ENCODE measurements at regions not wholly inside any gene's neighbourhood (a gene's known extent, or its start where the extent isn't known, plus 50 kb on each side); places are given as distances from the start of the nearest gene placed in this dataset.

DNA sequence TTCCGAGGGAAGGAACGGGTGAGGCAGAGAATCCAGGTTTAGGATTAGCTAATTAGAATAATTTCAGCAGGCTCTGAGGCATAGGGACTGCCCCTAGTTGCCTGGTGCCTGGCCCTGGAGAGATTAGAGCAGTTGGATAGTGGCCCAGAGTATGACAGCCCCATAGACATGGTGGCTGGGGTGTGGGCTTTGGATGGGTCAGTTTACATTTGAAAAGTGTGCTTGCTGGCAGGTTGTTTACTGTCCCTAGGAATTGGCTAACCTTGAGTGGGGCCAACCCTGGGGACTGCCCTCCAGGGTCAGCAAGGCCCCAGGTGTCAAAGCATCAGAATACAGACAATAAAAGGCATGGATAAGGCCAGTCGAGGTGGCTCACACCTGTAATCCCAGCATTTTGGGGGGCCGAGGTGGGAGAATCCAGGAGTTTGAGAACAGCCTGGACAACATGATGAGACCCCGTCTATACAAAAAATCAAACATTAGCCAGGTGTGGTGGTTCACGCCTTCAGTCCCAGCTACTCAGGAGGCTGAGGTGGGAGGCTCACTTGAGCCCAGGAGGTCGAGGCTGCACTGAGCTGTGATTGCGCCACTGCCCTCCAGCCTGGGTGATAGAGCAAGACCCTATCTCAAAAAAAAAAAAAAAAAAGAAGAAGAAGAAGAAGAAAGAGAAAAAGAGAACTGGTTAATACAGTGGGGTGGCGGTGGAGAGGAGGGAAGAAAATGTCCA, 182.3 kb upstream of the PWP1 start:
- TF ChIP-seq CTCF (conservative IDR thresholded peaks at IDR 0.05; ENCODE audit: low read depth in 2 of 2) (no peak), POLR2AphosphoS5 (IDR thresholded peaks at IDR 0.05; ENCODE audit: low read depth) (no peak), EZH2 (IDR thresholded peaks at IDR 0.05; ENCODE audit: low read depth, unreplicated experiment) (no peak), EZH2phosphoT487 (IDR thresholded peaks at IDR 0.05; ENCODE audit: unreplicated experiment) (no peak), CREB1 (CRISPR knock-in tag; IDR thresholded peaks at IDR 0.05; ENCODE audit: low read depth) (no peak), JUNB (IDR thresholded peaks at IDR 0.05; ENCODE audit: unreplicated experiment) (no peak), REST (IDR thresholded peaks at IDR 0.05; ENCODE audit: unreplicated experiment) (no peak), NANOG (IDR thresholded peaks at IDR 0.05; ENCODE audit: borderline replicate concordance) (no peak), ZNF114 (CRISPR knock-in tag; IDR thresholded peaks at IDR 0.05) (no peak), ZNF331 (CRISPR knock-in tag; IDR thresholded peaks at IDR 0.05; ENCODE audit: low read depth) (no peak), STAT1 (IDR thresholded peaks at IDR 0.05; ENCODE audit: unreplicated experiment) (no peak)
- TF ChIP-seq, protein P1, sequence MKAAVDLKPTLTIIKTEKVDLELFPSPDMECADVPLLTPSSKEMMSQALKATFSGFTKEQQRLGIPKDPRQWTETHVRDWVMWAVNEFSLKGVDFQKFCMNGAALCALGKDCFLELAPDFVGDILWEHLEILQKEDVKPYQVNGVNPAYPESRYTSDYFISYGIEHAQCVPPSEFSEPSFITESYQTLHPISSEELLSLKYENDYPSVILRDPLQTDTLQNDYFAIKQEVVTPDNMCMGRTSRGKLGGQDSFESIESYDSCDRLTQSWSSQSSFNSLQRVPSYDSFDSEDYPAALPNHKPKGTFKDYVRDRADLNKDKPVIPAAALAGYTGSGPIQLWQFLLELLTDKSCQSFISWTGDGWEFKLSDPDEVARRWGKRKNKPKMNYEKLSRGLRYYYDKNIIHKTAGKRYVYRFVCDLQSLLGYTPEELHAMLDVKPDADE (IDR thresholded peaks at IDR 0.05), result no peak

Measured in GM23338 (cell line).